GM19463 (cell line): ENCODE measurements at regions not wholly inside any gene's neighbourhood (a gene's known extent, or its start where the extent isn't known, plus 50 kb on each side); places are given as distances from the start of the nearest gene placed in this dataset.
"Not testable (repeated sequence)": the region's sequence is repeated elsewhere in the genome, so short reads cannot be mapped to it uniquely, and the experiment has no call there.

ENCODE experiments used
- ATAC-seq: cut with Tn5 transposase; IDR thresholded peaks from one replicate; pipeline ENCODE4 v1.9.1; 2021; ENCODE audit warnings: mild to moderate bottlenecking, moderate library complexity; ENCODE audit not compliant: unreplicated experiment

DNA sequence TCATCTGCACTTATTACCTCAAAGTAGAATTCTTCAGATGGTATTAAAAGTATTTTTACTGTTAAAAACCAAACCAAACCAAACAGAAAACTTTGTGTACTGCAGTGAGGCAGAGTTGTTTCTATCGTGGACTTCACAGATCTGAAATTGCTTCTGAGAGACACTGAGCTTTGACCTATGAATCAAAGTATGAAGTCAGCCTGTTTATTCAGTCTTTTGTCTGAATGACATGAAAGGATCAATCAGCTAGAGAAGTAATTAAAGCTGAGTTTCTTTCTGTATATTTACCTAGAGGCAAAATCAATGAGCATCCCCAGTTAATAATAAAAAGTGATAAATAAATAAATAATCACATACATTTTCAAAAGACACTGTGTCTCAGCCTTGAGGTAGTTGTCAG is 2121.0 kb downstream of the PCDH7 start:
- no peak for ATAC-seq

DNA sequence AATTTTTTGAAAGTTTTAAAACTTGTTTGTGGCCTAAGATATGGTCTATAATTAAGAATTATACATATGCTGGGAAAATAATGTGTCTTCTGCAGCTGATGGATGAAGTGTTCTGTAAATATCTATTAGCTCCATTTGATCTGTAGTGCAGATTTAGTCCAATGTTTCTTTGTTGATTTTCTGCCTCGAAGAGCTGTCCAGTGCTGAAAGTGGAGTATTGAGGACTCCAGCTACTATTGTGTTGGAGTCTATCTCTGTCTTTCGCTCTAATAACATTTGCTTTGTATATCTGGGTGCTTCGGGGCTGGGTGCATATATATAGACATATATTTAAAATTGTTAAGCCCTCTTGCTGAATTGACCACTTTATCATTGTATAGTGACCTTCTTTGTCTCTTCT is 2127.3 kb downstream of the PCDH7 start:
- no peak for ATAC-seq

DNA sequence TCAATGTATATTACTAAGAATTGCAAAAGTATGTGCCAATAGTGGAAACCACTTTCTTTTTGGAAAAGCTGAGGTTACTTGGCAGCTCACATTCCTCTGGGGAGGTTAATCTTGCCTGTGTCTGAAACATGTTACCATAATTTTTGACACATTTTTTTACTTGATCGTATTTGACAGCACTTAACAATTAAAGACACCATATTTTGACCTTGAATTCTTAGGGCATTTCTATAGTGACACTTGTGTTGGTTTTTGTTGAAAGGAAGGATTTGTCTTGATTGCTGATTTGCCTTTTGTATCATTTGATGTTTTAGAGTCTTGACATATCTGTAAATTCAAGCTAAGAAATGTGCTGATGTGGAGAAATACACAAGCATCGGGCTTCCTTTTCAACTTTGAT is 2135.5 kb downstream of the PCDH7 start:
- ATAC-seq, result no peak

DNA sequence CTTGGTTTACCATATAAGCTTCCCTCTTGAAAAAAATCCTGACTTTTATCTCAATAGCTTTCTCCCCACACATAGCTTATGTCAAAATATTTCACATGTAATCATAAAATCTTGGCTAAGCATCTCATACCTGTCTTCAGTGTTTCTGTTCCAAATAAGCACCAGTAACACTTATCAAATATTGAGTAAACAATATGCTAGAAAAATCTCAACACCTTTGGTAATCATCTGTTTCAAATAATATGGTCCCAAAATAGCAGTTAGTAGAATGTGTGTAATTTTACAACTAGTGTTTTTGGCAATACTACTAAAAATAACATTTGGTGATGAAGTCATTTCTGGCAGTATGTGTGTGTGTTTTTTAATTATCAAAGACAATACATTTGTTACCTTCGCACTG is 2138.2 kb downstream of the PCDH7 start:
- ATAC-seq, result no peak

DNA sequence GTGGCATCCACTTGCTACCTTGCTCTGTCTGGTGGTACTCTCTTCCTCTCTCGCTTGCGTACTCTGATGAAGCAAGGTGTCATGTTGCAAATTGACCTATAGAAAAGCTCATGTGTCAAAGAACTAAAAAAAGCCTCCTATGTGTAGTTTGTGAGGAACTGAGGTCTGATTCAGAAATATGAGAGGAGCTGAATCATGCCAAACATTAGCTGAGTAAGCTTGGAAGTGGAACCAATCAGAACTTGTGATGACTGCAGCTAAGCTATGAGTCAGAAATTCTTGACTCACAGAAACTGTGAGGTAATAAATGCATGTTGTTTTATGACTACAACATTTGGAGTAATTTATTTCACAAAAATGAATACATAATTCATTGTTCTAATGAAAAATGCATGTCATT is 2138.8 kb downstream of the PCDH7 start:
- ATAC-seq, result no peak

DNA sequence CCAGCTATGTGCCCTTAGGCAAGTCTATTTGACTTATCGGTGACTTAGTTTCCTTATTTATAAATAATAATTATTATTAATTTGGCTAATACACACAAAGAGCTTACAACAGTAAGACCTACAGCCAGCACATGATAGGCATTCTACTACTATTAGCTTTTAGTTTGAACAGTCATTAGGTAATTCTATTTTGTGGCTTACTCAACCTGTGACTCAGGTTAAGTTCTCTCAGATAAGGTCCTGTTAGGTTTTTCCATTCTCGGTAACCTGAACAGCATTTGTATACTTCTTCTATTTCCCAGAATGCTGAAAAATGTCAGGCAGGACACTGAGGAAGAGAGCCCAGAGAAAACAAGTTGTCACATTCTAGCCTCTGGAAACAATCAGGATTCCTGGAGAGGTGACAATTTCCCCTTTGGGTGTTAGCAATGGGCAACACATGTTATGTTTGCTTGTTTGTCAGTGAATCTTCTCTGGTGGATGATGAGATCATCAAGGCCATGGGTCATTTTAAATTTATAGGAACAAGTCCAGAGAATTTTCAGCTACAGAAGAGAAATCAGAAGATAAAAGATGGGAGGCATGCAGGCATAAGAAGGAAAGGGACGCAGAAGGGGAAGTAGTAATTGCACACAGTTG is 2144.7 kb downstream of the PCDH7 start:
- ATAC-seq, result no peak

DNA sequence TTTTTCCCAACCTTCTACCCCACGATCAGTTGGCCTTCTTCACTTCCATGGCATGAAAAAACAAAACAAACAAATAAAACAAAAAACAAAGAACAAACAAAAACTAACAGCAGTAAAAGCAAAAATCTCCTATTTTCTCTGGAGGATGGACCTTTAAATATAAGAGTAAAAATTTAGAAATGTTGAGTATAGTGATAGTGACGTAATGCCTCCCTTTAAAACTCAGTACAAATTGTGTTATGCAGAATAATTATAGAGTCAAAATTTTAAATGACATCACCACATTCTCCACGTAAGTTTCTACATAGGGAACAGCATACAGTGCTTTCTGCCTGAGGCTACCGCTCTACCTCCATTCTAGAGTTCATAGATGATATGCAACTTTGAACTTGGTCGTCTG is 2156.4 kb downstream of the PCDH7 start:
- ATAC-seq, result no peak

DNA sequence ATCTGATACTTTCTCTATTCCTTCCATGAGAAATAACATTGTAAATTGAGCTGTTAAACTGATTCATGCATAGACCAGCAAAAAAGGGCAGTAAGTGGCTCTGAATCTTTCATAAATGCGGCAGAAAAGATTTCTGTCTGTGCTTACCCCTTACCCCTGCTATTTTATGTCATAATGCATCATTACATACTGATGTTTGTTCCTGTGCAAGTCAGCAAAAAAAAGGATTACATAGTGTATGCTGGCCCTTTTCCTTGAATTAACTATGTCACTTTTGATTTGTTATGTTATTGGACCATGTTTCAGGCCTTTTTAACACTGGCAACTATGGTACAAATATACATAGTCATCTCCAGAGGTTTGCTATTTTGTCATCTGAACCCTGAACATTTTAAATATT is 2159.7 kb downstream of the PCDH7 start:
- ATAC-seq, result no peak

DNA sequence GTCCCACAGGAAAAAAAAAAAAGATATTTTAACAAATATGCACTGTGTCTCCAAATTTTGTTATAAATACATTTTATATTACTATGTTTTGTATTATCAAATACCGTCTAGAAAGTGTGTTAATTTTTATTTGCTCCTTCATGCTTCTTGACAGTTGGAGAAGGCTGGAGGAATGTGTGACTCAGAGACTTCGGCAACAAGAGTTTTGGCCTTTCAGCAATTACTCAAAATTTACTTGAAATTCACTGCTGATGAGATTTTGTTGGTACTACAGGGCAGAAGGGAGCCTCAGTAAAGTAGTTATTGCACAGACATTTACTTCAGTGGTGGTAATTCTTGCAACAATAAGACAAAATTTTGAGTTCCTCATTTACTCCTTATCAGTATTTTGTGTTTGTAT is 2164.0 kb downstream of the PCDH7 start:
- ATAC-seq, result no peak

DNA sequence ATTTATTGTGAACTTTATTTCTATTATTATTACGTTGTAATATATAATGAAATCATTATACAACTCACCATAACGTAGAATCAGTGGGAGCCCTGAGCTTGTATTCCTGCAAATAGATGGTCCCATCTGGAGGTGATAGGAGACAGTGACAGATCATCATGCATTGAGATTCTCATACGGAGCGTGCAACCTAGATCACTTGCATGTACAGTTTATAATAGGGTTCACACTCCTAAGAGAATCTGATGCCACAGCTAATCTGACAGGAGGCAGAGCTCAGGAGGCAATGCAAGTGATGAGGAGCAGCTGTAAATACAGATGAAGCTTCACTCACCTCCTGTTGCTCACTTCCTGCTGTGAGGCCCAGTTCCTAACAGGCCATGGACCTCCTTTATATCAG is 2170.2 kb downstream of the PCDH7 start:
- no peak for ATAC-seq

DNA sequence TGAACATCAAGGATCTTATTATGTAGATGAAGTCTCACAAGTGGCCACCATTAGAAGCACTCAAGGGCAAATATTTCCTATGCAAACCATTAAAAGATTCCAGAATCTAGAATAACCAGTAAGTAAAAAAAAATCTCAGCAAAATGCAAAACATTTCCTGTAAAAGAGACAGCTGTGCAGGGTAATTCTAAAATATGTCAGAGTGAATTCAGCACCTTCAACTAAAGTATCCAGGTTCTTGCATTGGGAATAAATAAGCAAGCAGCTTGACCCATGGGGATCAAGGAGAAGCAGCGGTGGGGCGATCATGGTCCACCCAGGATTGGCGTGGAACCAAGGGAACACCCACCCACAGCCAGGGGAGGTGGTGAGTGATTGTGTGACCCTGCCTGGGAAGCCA is 2188.9 kb downstream of the PCDH7 start:
- no peak for ATAC-seq

DNA sequence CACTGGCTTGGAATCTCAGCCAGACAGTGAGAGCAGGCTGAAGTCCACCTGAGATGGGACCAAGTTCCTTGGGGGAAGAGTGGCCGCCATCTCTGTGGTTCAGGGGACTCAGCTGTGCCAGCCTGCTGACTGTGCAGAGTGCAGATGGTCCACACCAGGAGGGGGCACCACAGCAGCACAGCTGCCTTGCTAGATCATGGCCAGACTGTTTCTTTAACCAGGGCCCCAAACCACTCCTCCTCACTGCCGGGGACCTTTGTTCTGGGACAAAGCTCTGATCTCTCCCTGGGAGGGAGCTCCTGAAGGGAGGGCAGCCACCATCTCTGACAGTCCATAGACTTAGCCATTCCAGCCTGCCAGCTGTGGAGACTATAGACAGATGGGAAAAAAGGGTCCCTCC is 2189.6 kb downstream of the PCDH7 start:
- ATAC-seq, result no peak

DNA sequence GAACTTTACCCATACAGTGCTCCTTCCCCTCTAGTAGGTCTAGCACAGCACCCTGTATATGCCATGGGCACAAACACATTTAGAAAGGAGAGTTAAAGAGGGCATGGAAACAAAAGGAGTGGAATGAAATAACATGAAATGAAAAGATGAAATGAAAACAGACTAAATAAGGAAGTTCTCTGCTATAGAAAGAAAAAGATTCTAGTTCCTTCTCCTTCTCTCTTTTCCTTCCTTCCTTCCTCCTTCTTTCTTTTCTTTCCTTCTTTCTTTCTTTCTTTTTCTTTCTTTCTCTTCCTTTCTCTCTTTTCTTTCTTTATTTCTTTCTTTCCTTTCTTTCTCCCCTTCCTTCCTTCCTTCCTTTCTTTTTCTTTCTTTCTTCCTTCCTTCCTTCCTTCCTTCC is 2197.4 kb downstream of the PCDH7 start:
- ATAC-seq, result no peak

DNA sequence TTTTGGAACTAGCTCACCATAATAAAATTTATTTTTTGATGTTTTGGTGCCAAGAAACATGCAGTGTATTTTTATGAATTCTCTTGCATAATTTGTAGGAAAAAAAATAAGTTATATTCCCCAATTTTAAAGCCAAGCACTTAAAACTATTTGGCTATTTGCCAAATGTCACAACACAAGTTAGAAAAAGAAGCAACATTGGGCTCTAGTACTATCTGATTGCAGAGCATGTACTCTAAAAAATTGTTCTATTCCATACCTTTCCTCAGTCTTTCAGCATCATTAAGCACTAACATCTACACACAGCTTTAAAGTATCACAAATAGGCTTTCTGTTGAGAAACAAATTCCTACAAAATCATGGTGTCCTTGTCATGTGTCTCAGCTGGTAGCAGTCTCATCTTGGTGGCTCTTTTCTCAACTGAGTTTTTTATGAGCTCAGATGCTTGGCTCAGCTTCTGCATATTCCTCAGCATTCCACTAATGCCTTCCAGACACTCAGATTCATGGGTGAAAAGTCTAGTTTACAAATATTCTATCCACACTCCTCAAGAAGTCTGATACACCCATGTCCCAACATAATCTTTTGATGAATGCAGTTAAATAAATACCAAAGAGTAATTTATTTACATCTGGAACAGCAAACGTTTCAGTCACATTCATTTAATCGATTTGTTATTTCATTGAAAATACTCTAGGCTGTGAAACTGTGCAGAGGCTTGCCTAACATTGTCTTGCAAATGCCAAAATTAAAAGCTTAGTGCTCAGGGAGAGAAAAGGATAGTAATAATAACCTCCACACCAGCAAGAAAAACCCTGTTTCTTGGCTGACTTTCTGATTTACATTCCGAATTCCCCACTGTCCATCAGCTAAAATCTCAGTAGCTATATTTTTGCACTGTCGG is 2209.9 kb downstream of the PCDH7 start:
- no peak for ATAC-seq

DNA sequence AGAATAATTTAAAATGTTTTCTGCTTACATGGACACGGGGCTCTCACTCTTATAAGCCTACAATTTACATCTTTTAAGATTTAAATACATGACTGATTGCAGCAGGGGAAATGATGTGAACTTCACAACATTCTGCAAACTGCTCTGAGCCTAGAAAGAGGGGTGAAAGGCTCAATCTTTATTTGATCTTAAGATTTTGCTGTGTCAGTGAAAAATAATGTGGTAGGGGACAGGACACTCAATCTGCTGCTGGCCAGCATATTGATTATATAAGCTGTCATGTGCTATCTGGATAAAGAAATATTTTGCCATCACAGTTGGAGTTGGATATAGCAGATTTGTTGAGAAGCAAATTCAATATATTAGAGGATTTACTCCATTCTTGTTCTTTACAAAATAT is 2210.5 kb downstream of the PCDH7 start:
- ATAC-seq, result no peak

DNA sequence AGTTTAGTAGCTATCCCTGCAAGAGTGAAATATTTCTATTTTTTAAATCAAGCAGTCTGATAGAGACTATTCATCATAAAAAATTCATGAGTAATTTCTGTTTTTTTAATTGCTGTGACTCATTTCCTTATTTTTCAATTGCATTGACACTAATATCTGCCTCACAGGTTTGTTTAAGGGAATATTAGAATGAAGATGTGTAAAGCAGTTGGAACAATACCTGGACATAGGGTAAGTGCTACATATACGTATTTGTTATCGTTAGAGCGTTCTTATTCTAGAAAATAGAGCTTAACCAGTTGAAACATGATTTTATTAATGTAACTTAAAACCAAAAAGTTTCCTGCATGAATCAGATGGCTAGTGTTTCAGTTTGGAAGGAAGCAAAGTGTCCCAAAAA is 2211.3 kb downstream of the PCDH7 start:
- no peak for ATAC-seq

DNA sequence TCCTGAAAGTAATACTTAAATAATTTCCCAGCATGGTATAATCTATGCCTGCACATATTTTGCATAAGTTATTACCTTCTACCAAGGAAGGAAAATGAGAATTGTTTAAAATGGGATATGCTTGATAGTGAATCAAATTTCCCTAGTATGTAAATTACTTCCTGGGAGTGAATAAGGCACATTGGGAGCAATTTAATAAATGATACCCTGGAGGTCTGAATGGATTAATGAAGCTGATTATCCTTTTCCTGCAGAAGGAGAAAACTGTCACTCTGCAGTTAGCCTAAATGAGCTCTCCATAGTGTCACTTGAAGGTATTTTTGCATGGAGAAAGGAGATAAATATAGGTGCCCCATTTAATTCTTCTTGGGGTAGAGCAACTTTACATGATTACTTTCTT is 2212.0 kb downstream of the PCDH7 start:
- ATAC-seq, result no peak

DNA sequence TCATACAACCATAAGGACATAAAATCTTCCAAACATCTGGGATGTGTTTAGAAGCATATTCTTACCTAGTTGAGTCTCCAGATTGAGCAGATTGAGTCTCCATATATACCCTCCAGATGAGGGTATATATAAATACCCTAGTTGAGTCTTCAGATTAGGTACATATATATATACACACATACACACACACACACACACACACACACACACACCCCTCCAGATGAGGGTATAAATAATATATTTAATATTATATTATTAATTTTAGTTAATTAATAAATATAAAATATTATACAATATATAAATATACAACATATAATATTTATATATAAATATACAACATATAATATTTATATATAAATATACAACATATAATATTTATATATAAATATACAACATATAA is 2219.1 kb downstream of the PCDH7 start:
- ATAC-seq, result not testable (repeated sequence)

DNA sequence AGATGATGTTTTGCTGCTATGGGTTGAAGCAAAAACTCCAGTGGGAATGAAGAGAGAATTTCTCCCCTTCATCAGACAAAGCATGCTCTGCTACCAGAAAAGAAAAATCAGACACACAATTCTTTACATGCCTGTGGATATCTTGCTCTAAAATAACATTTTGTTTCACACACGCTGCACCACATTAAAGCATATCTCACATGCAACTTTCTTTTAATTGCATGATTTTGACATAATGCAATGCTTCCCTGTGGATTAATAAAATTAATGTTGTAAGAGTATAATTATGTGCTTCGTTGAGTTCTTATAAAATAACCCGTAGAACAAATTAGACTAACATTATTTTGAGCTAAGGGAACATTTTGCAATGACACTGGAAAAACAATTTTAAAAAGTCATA is 2230.7 kb downstream of the PCDH7 start:
- ATAC-seq, result no peak

DNA sequence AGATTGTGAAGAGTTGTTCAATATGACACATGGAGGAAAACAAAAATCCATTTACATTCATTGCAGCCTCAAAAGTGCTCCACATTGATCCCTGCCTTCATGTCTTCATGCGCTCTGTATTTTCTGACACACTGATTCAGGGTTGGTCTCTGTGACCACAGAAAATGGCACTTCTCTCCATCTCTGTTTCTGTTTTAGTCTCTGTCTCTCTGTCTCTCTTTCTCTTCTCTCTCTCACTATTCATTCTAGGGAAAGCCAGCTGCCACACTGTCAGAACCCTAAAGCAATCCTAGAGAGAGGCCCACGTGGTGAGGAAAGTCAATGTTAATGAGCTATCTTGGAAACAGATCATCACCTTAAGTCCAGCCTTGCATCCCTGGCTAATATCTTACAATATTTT is 2238.4 kb downstream of the PCDH7 start:
- ATAC-seq, result no peak

DNA sequence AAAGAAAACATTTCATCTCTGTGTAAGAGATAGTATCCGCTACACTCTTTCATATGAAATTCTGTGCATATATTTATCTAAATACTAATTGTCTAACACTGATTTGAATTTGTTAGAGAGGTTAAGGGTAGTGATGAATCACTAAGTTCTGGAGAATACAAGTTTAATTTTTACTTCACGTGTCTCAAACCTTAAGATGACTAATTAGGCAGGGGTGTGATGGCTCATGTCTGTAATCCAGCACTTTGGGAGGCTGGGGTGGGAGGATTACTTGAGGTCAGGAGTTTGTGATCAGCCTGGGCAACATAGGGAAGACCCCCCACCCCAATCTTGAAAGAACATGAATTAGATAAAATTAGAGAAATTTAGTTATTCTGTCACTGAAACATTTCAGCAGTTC is 2241.9 kb downstream of the PCDH7 start:
- ATAC-seq, result no peak

DNA sequence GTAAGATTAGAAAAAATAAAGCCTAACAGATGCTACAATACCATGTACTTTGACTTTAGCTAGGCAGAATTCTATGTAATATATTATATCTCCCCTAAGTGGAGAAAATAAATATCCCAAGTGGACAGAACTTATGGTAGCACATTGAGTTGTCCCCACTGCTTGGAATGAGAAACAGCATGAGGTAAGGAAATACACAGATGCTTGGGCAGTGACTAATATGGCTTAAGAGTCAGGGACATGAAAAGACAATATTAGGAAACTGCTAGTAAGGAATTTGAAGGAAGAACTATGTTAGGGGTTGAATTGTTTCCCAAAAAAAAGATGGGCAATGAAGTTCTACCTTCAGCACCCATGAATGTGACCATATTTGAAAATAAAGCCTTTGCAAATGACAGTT is 2265.1 kb downstream of the PCDH7 start:
- ATAC-seq, result no peak

DNA sequence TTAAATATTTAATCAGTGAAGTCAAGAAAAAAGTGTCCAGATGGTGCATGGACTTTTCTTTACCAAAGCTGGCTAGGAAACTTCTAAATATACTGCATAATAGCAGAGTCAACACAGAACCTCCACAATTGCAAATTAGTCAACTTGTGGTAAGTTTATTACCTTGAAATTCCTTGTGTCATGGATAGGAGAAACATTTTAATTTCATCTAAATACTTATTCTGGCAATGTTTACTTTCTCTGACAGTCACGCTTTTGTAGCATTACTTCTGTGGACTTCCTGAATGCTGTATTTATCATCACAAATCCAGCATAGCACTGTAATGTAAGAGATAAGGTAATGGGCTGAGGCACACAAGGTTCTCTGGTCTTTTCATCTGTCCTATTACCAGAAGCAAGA is 2266.1 kb downstream of the PCDH7 start:
- no peak for ATAC-seq
